H1 (cell line): ENCODE measurements at regions not wholly inside any gene's neighbourhood (a gene's known extent, or its start where the extent isn't known, plus 50 kb on each side); places are given as distances from the start of the nearest gene placed in this dataset.

Experiments
- ATF2 ChIP-seq: IDR thresholded peaks from 2 replicates; pipeline ENCODE4 v1.6.1; 2012; ENCODE audit warnings: low read length, inconsistent platforms
- CHD1 ChIP-seq: IDR thresholded peaks from 2 replicates; pipeline ENCODE4 v1.6.1; 2012; ENCODE audit warnings: low read depth, low read length, improper control_type of control experiment
- E2F6 ChIP-seq: IDR thresholded peaks from 2 replicates; pipeline ENCODE4 v1.6.1; 2012; ENCODE audit warnings: inconsistent platforms
- EZH2 ChIP-seq: fragments of 200-600 bp; sonication (generic); IDR thresholded peaks from 2 replicates; pipeline ENCODE4 v1.7.1; 2012; ENCODE audit warnings: low read depth, mild to moderate bottlenecking, moderate library complexity, low read length, inconsistent platforms; ENCODE audit not compliant: severe bottlenecking
- PHF8 ChIP-seq: fragments of 200-600 bp; sonication (generic); conservative IDR thresholded peaks from 2 replicates; pipeline ENCODE4 v1.7.1; 2012; ENCODE audit warnings: low read depth, mild to moderate bottlenecking, inconsistent platforms, low read length, moderate library complexity
- POLR2A ChIP-seq, 2 experiments: IDR thresholded peaks; 1 replicate in 1 of 2; 2 replicates in 1 of 2; pipeline ENCODE4 v1.6.1; 2011; ENCODE audit warnings: low read depth in 2 of 2, low read length in 2 of 2, mild to moderate bottlenecking in 2 of 2; ENCODE audit errors: control extremely low read depth in 1 of 2
- POLR2AphosphoS5 ChIP-seq: IDR thresholded peaks from 2 replicates; pipeline ENCODE4 v1.6.1; 2011; ENCODE audit warnings: low read depth, low read length
- RBBP5 ChIP-seq: IDR thresholded peaks from 2 replicates; pipeline ENCODE4 v1.7.1; 2012; ENCODE audit warnings: low read depth, mild to moderate bottlenecking, inconsistent platforms, low read length, moderate library complexity, borderline replicate concordance
- SIX5 ChIP-seq: IDR thresholded peaks from 2 replicates; pipeline ENCODE4 v1.6.1; 2011; ENCODE audit warnings: mild to moderate bottlenecking, low read depth, low read length
- SP4 ChIP-seq: IDR thresholded peaks from 2 replicates; pipeline ENCODE4 v1.6.1; 2012; ENCODE audit warnings: low read length, inconsistent platforms
- TAF7 ChIP-seq: optimal IDR thresholded peaks from 2 replicates; pipeline ENCODE3; 2011; ENCODE audit warnings: low read depth, mild to moderate bottlenecking, inconsistent platforms, low read length, moderate library complexity, borderline replicate concordance
- YY1 ChIP-seq: IDR thresholded peaks from 2 replicates; pipeline ENCODE4 v1.6.1; 2011; ENCODE audit warnings: low read depth, mild to moderate bottlenecking, low read length
- ZNF274 ChIP-seq: IDR thresholded peaks from 2 replicates; pipeline ENCODE4 v1.7.0; 2012; ENCODE audit warnings: low read length, borderline replicate concordance; ENCODE audit errors: extremely low read depth
- TF ChIP-seq, protein P1 (sequence below), 3 experiments: IDR thresholded peaks; 1 replicate in 2 of 3; 2 replicates in 1 of 3; pipeline versions ENCODE4 v1.5.1 to v1.6.1; 2011; ENCODE audit warnings: low read length in 3 of 3, mild to moderate bottlenecking in 3 of 3, inconsistent platforms in 2 of 3, low read depth in 1 of 3, moderate library complexity in 1 of 3; ENCODE audit not compliant: insufficient read depth in 1 of 3; ENCODE audit errors: control extremely low read depth in 1 of 3

DNA sequence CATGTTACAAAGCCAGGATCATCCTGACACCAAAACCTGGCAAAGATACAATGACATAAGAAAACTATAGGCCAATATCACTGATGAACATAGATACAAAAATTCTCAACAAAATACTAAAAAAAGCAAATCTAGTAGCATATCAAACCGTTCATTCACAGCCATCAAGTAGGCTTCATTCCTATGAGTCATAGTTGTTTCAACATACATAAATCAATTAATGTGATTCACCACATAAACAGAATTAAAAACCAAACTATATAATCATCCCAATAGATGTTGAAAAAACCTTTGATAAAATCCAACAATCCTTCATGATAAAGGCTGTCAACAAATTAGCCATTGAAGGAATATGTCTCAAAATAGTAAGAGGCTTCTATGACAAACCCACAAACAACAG is 1007.2 kb upstream of the RAG2 start:
- TF ChIP-seq EZH2 (no peak), CHD1 (no peak), TAF7 (no peak), SIX5 (no peak), POLR2A (IDR thresholded peaks at IDR 0.05; ENCODE audit: control extremely low read depth in 1 of 2, low read depth in 2 of 2, low read length in 2 of 2) (no peak), ATF2 (no peak), ZNF274 (no peak), YY1 (no peak), E2F6 (no peak), RBBP5 (no peak), POLR2AphosphoS5 (no peak), PHF8 (no peak), SP4 (no peak)
- TF ChIP-seq, protein P1, sequence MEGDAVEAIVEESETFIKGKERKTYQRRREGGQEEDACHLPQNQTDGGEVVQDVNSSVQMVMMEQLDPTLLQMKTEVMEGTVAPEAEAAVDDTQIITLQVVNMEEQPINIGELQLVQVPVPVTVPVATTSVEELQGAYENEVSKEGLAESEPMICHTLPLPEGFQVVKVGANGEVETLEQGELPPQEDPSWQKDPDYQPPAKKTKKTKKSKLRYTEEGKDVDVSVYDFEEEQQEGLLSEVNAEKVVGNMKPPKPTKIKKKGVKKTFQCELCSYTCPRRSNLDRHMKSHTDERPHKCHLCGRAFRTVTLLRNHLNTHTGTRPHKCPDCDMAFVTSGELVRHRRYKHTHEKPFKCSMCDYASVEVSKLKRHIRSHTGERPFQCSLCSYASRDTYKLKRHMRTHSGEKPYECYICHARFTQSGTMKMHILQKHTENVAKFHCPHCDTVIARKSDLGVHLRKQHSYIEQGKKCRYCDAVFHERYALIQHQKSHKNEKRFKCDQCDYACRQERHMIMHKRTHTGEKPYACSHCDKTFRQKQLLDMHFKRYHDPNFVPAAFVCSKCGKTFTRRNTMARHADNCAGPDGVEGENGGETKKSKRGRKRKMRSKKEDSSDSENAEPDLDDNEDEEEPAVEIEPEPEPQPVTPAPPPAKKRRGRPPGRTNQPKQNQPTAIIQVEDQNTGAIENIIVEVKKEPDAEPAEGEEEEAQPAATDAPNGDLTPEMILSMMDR (IDR thresholded peaks at IDR 0.05; ENCODE audit: control extremely low read depth in 1 of 3, insufficient read depth in 1 of 3, low read depth in 1 of 3, low read length in 3 of 3): no peak
